ENCODE measurements at regions not wholly inside any gene's neighbourhood (a gene's known extent, or its start where the extent isn't known, plus 50 kb on each side); places are given as distances from the start of the nearest gene placed in this dataset.

GRCh38 chr2:51597086-51597485 is 565.2 kb upstream of the NRXN1 start:
- no peak for TF ChIP-seq CTCF (conservative IDR thresholded peaks at IDR 0.05)
- TF ChIP-seq EZH2 (IDR thresholded peaks at IDR 0.05; ENCODE audit: low read depth), result no peak

Measured in PC-9 (cell line).